Testis (tissue), 2 donors: ENCODE measurements at regions not wholly inside any gene's neighbourhood (a gene's known extent, or its start where the extent isn't known, plus 50 kb on each side); places are given as distances from the start of the nearest gene placed in this dataset.

Experiments used
- CTCF ChIP-seq, 3 experiments: fragments of 450-650 bp in 2 of 3; fragments of 200-600 bp in 1 of 3; sonication (generic) in 1 of 3; IDR thresholded peaks; one replicate each; pipeline ENCODE4 v1.5.1; 2016 to 2019; ENCODE audit warnings: antibody characterized with exemption in 3 of 3, mild to moderate bottlenecking in 2 of 3, moderate library complexity in 1 of 3
- POLR2A ChIP-seq: fragments of 450-650 bp; IDR thresholded peaks from one replicate; pipeline ENCODE4 v1.6.1; 2017; ENCODE audit warnings: antibody characterized with exemption, mild to moderate bottlenecking, moderate library complexity

DNA sequence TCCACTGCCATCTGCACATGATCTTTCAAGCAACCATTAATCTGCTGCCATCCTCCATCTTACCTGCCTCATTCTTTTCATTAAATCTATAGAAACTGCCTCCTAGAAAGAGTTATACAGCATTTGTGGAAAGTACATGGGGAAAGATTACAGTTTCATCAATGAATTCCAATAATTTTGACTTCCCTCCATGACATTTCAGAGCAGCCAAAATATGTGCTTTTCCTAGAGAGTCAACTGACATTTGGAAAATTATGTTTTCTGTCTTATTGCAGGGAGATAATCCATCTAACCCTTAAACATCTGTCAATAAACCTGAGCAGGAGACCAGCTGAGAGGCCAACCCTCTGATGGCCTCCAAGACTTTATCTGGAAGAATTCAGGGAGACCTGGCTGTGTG, 147.0 kb upstream of the CDH5 start:
- TF ChIP-seq POLR2A (no peak), CTCF (IDR thresholded peaks at IDR 0.05) (no peak)
